PC-3 (cell line): ENCODE measurements at regions not wholly inside any gene's neighbourhood (a gene's known extent, or its start where the extent isn't known, plus 50 kb on each side); places are given as distances from the start of the nearest gene placed in this dataset.
A peak's percentile ranks its signal among the peaks of the same experiment; 100 is the strongest.

Experiments
- ATAC-seq: fragments of 200-7000 bp; cut with Tn5 transposase; 2 replicates; pipeline ENCODE4 v1.9.1; 2020; ENCODE audit warnings: mild to moderate bottlenecking, moderate library complexity
- BruUV-seq: library from RNA; stranded (reverse); fragments of 400-500 nt; replicated peaks from 2 replicates; lab custom pipeline; 2021; lab: Mats Ljungman, UMichigan
- CTCF ChIA-PET: fragments of 300-600 bp; sonication (Branson Sonifier 250); formaldehyde crosslinking; loops from one replicate; lab custom pipeline; 2022; ENCODE audit warnings: antibody characterized with exemption; lab: Charles Lee
- POLR2A ChIA-PET: fragments of 300-600 bp; sonication (Branson Sonifier 250); formaldehyde crosslinking; loops from one replicate; lab custom pipeline; 2022; ENCODE audit warnings: antibody characterized with exemption; ENCODE audit not compliant: unreplicated experiment; lab: Charles Lee
- DNase-seq: peaks from one replicate; pipeline ENCODE4 v3.0.0-alpha.2; 2015
- H2AFZ ChIP-seq: fragments of 300-600 bp; sonication (generic); 2 replicates; pipeline ENCODE4 v1.6.0; 2016; ENCODE audit warnings: antibody characterized with exemption, low read length
- H3F3A ChIP-seq: fragments of 300-600 bp; sonication (generic); one replicate; pipeline ENCODE4 v1.6.0; 2017; ENCODE audit warnings: antibody characterized with exemption, low read length, control low read depth, mild to moderate bottlenecking; ENCODE audit not compliant: unreplicated experiment
- H3K27ac ChIP-seq: fragments of 300-600 bp; sonication (generic); 2 replicates; pipeline ENCODE4 v1.5.1; 2016; ENCODE audit warnings: mild to moderate bottlenecking, low read length
- H3K27me3 ChIP-seq: fragments of 300-600 bp; sonication (generic); 2 replicates; pipeline ENCODE4 v1.6.1; 2016; ENCODE audit warnings: low read length, mixed read lengths
- H3K36me3 ChIP-seq: fragments of 300-600 bp; sonication (generic); 2 replicates; pipeline ENCODE4 v1.6.1; 2016; ENCODE audit warnings: low read depth, mixed run types, low read length, mixed read lengths
- H3K4me1 ChIP-seq: fragments of 300-600 bp; sonication (generic); 2 replicates; pipeline ENCODE4 v1.5.1; 2016; ENCODE audit warnings: low read length; ENCODE audit not compliant: insufficient read depth
- H3K4me2 ChIP-seq: fragments of 300-600 bp; sonication (generic); 2 replicates; pipeline ENCODE4 v1.6.0; 2016; ENCODE audit warnings: low read length
- H3K4me3 ChIP-seq: fragments of 300-600 bp; sonication (generic); 2 replicates; pipeline ENCODE4 v1.5.1; 2016; ENCODE audit warnings: mild to moderate bottlenecking, low read length, mixed read lengths
- H3K79me2 ChIP-seq: fragments of 300-600 bp; sonication (generic); 2 replicates; pipeline ENCODE4 v1.6.1; 2017; ENCODE audit warnings: low read length, mixed read lengths
- H3K9ac ChIP-seq: fragments of 300-600 bp; sonication (generic); 2 replicates; pipeline ENCODE4 v1.6.0; 2016; ENCODE audit warnings: mild to moderate bottlenecking, low read length
- H3K9me2 ChIP-seq: fragments of 300-600 bp; sonication (generic); replicated peaks from 2 replicates; pipeline ENCODE4 v1.6.1; 2016; ENCODE audit warnings: mixed run types, low read length, mixed read lengths
- H3K9me3 ChIP-seq: fragments of 300-600 bp; sonication (generic); 2 replicates; pipeline ENCODE4 v1.6.1; 2016; ENCODE audit warnings: low read length, mixed read lengths
- H4K20me1 ChIP-seq: fragments of 300-600 bp; sonication (generic); 2 replicates; pipeline ENCODE4 v1.6.1; 2016; ENCODE audit warnings: low read length, mixed read lengths
- EZH2 ChIP-seq: fragments of 300-600 bp; sonication (generic); IDR thresholded peaks from one replicate; pipeline ENCODE4 v1.6.1; 2017; ENCODE audit warnings: antibody characterized with exemption, mild to moderate bottlenecking, low read length; ENCODE audit not compliant: unreplicated experiment
- EZH2phosphoT487 ChIP-seq: fragments of 300-600 bp; sonication (generic); IDR thresholded peaks from 2 replicates; pipeline ENCODE4 v1.6.1; 2018; ENCODE audit warnings: mild to moderate bottlenecking, antibody characterized with exemption, low read length, borderline replicate concordance
- intact Hi-C: fragments of 100-400 bp; cut with micrococcal nuclease; formaldehyde crosslinking; loops from 2 replicates; pipeline ENCODE4 v1.9.0; 2023
- TF ChIP-seq, protein P1 (sequence below): fragments of 300-600 bp; sonication (generic); conservative IDR thresholded peaks from 2 replicates; pipeline ENCODE4 v1.5.1; 2017; ENCODE audit warnings: antibody characterized with exemption, low read depth, mild to moderate bottlenecking, low read length

DNA sequence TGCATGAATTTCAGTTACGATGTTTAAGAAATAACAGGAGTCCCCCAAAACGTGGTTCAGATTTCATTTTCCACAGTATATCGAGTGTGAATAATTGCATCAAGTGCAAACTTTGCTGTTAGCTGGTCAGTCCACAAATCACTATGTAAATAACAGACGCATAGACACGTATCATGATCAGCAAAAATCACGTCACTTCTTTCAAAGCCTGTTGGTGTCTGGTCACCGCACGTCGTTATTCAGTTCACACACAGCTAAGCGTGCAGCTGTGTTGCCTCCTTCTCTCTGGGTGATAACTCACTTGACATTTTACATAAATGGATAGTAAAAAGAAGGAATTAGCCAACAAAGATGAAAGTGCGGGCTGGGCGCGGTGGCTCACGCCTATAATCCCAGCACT lies 126.8 kb upstream of the MED13L start:
- ChIA-PET POLR2A (no interaction called here), CTCF (no interaction called here)
- no peaks in the 10 kb centered on the region for H3F3A ChIP-seq

DNA sequence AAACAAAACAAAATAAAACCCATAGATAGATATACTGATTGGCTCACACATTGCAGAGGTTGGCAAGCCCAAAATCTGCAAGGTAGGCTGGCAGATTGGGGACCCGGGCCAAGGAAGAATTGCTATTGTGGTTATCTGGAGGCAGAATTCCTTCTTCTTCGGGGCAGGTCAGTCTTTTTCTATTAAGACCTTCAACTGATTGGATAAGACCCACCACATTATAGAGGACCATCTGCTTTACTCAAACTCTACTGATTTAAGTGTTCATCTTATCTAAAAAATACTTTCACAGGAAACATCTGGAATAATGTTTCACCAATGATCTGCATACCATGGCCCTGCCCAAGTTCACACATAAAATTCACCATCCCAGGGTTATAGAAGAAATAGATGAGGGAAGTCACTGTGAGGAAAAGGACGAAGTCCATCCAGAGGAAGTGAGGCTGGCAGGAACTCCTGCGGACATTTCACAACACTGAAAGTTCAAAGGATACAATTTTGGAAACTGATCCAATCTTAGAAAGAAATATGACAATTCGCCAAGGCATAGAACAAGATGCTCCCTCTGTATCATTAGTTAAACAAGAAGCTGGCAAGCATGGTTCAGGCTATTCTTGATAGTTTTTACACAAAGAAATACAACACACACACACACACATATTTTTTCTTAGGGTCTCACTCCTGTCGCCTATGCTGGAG lies 127.6 kb upstream of the MED13L start:
- DNase-seq (peak; percentile 37), ATAC-seq (no peak)
- Histone ChIP-seq H3K79me2 (no peaks in the 10 kb centered on the region), H3K36me3 (no peaks in the 10 kb centered on the region), H3K4me3 (no peak overlapping the region), H3K9me3 (no peaks in the 10 kb centered on the region), H3K27me3 (no peaks in the 10 kb centered on the region), H2AFZ (no peak overlapping the region), H4K20me1 (no peaks in the 10 kb centered on the region), H3F3A (no peaks in the 10 kb centered on the region), H3K4me1 (peaks cover 25% of the 10 kb centered on the region), H3K4me2 (no peak overlapping the region), H3K9ac (no peak overlapping the region), H3K9me2 (no peaks in the 10 kb centered on the region), H3K27ac (peak overlapping the region; percentile 74)
- BruUV-seq, result no TSS peak
- TF ChIP-seq, protein P1, sequence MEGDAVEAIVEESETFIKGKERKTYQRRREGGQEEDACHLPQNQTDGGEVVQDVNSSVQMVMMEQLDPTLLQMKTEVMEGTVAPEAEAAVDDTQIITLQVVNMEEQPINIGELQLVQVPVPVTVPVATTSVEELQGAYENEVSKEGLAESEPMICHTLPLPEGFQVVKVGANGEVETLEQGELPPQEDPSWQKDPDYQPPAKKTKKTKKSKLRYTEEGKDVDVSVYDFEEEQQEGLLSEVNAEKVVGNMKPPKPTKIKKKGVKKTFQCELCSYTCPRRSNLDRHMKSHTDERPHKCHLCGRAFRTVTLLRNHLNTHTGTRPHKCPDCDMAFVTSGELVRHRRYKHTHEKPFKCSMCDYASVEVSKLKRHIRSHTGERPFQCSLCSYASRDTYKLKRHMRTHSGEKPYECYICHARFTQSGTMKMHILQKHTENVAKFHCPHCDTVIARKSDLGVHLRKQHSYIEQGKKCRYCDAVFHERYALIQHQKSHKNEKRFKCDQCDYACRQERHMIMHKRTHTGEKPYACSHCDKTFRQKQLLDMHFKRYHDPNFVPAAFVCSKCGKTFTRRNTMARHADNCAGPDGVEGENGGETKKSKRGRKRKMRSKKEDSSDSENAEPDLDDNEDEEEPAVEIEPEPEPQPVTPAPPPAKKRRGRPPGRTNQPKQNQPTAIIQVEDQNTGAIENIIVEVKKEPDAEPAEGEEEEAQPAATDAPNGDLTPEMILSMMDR, result no peak
- TF ChIP-seq EZH2 (no peak), EZH2phosphoT487 (no peak)
- intact Hi-C loops, result loop anchor here (5.0 to 10.0 kb wide), 3 partner anchors 122 to 260 kb away; partner anchors contain the start of gene MED13L
- POLR2A ChIA-PET, result interaction anchor here (0.6 kb wide), 1 partner anchor 10 kb away, joined by 3 read pairs; no protein-coding TSS in a partner anchor
- CTCF ChIA-PET, result no interaction called here

More for the DNA sequence above, 126.8 kb upstream of the MED13L start:
- intact Hi-C loops, result loop anchor here (10.0 kb wide), 1 partner anchor 259 kb away; no protein-coding TSS in a partner anchor
- no peak for TF ChIP-seq EZH2
- TF ChIP-seq EZH2phosphoT487, result no peak
- TF ChIP-seq, protein P1, result no peak
- BruUV-seq, result no TSS peak
- H3K4me1 ChIP-seq, result peaks cover 25% of the 10 kb centered on the region
- no peak overlapping the region for H2AFZ ChIP-seq
- H3K9ac ChIP-seq, result no peak overlapping the region
- H3K36me3 ChIP-seq, result no peaks in the 10 kb centered on the region
- ATAC-seq (no peak), DNase-seq (no peak)
- no peak overlapping the region for H3K4me3 ChIP-seq
- H3K79me2 ChIP-seq, result no peaks in the 10 kb centered on the region
- no peak overlapping the region for H3K27ac ChIP-seq
- no peaks in the 10 kb centered on the region for H3K9me3 ChIP-seq
- H3K9me2 ChIP-seq, result no peaks in the 10 kb centered on the region
- no peaks in the 10 kb centered on the region for H4K20me1 ChIP-seq
- no peak overlapping the region for H3K4me2 ChIP-seq
- H3K27me3 ChIP-seq, result no peaks in the 10 kb centered on the region

DNA sequence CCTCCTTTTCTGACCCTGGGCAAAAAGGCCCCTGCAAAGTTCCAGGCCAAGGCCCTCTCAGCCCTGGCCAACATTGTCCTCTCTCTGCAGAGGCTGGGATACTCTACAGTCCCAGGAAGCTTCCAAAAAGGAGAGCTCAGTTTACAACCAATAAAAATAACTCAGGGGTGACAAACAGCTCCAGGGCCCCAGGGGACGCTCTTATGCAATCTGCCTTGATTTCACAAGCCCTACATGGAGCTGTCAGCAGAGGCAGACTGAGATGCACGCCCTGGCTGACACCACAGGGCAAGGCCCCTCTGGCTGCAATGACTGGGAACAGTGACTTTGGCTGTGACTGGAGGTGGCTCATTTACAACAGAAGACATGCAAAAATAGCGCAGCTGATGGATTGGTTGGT lies 129.0 kb upstream of the MED13L start:
- H3K79me2 ChIP-seq, result no peaks in the 10 kb centered on the region
- peak; percentile 99 for DNase-seq
- no TSS peak for BruUV-seq
- H3K4me3 ChIP-seq, result no peak overlapping the region
- intact Hi-C loops, result loop anchor here (1.0 to 10.0 kb wide), 5 partner anchors 49 to 262 kb away; partner anchors contain the start of gene MED13L
- H3F3A ChIP-seq, result no peaks in the 10 kb centered on the region
- ChIA-PET CTCF (interaction anchor here (0.5 to 1.3 kb wide), 15 partner anchors 16 to 390 kb away, joined by 3 to 10 read pairs (median 4); no protein-coding TSS in a partner anchor), POLR2A (interaction anchor here (0.6 kb wide), 2 partner anchors 83 to 266 kb away, joined by 6 to 9 read pairs; no protein-coding TSS in a partner anchor)
- H3K9ac ChIP-seq, result peak overlapping the region; percentile 35
- no peaks in the 10 kb centered on the region for H3K9me3 ChIP-seq
- H3K9me2 ChIP-seq, result no peaks in the 10 kb centered on the region
- H3K27me3 ChIP-seq, result no peaks in the 10 kb centered on the region
- H4K20me1 ChIP-seq, result no peaks in the 10 kb centered on the region
- no peak overlapping the region for H2AFZ ChIP-seq
- no peaks in the 10 kb centered on the region for H3K36me3 ChIP-seq
- peaks cover 25% of the 10 kb centered on the region for H3K4me1 ChIP-seq
- 0 out of 2 replicates have a peak overlapping the region, but pooled peaks have one; percentile 4 for H3K4me2 ChIP-seq
- ATAC-seq, result peak; percentile 97
- TF ChIP-seq, protein P1, result peak; percentile 50
- no peak for TF ChIP-seq EZH2phosphoT487
- TF ChIP-seq EZH2, result no peak
- H3K27ac ChIP-seq, result peak overlapping the region; percentile 74
